ENCODE measurements at regions not wholly inside any gene's neighbourhood (a gene's known extent, or its start where the extent isn't known, plus 50 kb on each side); places are given as distances from the start of the nearest gene placed in this dataset.

- H3K9me3 ChIP-seq (ENCODE audit: control insufficient read depth, insufficient read depth, low read length), result no peaks in the 10 kb centered on the region
- H3K27ac ChIP-seq (ENCODE audit: low read depth, low read length), result no peak overlapping the region
- no peaks in the 10 kb centered on the region for H3K27me3 ChIP-seq (ENCODE audit: control insufficient read depth, insufficient read depth, low read length)
- H3K36me3 ChIP-seq (ENCODE audit: control insufficient read depth, insufficient read depth, low read length), result no peaks in the 10 kb centered on the region
- H3K9ac ChIP-seq (ENCODE audit: low read depth, low read length), result no peak overlapping the region
- peaks cover 13% of the 10 kb centered on the region for H3K4me1 ChIP-seq (ENCODE audit: control insufficient read depth, insufficient read depth, low read length)
- no peak overlapping the region for H3K4me3 ChIP-seq (ENCODE audit: low read depth, low read length)
These were observed 230.7 kb upstream of the PRKD1 start for GRCh38 chr14:30158299-30158698.

- peaks cover 13% of the 10 kb centered on the region for H3K4me1 ChIP-seq (ENCODE audit: control insufficient read depth, insufficient read depth, low read length)
- H3K36me3 ChIP-seq (ENCODE audit: control insufficient read depth, insufficient read depth, low read length), result no peaks in the 10 kb centered on the region
- H3K27ac ChIP-seq (ENCODE audit: low read depth, low read length), result no peak overlapping the region
- H3K9me3 ChIP-seq (ENCODE audit: control insufficient read depth, insufficient read depth, low read length), result no peaks in the 10 kb centered on the region
- no peaks in the 10 kb centered on the region for H3K27me3 ChIP-seq (ENCODE audit: control insufficient read depth, insufficient read depth, low read length)
- H3K9ac ChIP-seq (ENCODE audit: low read depth, low read length), result no peak overlapping the region
- no peak overlapping the region for H3K4me3 ChIP-seq (ENCODE audit: low read depth, low read length)
These were observed 231.7 kb upstream of the PRKD1 start for GRCh38 chr14:30159374-30159773.

GRCh38 chr14:30160608-30161007 is 233.0 kb upstream of the PRKD1 start:
- Histone ChIP-seq H3K27me3 (ENCODE audit: control insufficient read depth, insufficient read depth, low read length) (no peaks in the 10 kb centered on the region), H3K36me3 (ENCODE audit: control insufficient read depth, insufficient read depth, low read length) (no peaks in the 10 kb centered on the region), H3K9me3 (ENCODE audit: control insufficient read depth, insufficient read depth, low read length) (no peaks in the 10 kb centered on the region), H3K27ac (ENCODE audit: low read depth, low read length) (no peak overlapping the region), H3K4me1 (ENCODE audit: control insufficient read depth, insufficient read depth, low read length) (peaks cover 13% of the 10 kb centered on the region), H3K9ac (ENCODE audit: low read depth, low read length) (no peak overlapping the region), H3K4me3 (ENCODE audit: low read depth, low read length) (no peak overlapping the region)

GRCh38 chr14:30162066-30162465 is 234.4 kb upstream of the PRKD1 start:
- Histone ChIP-seq H3K4me1 (ENCODE audit: control insufficient read depth, insufficient read depth, low read length) (peaks cover 13% of the 10 kb centered on the region), H3K9ac (ENCODE audit: low read depth, low read length) (no peak overlapping the region), H3K36me3 (ENCODE audit: control insufficient read depth, insufficient read depth, low read length) (no peaks in the 10 kb centered on the region), H3K4me3 (ENCODE audit: low read depth, low read length) (no peak overlapping the region), H3K9me3 (ENCODE audit: control insufficient read depth, insufficient read depth, low read length) (no peaks in the 10 kb centered on the region), H3K27me3 (ENCODE audit: control insufficient read depth, insufficient read depth, low read length) (no peaks in the 10 kb centered on the region), H3K27ac (ENCODE audit: low read depth, low read length) (no peak overlapping the region)

- H3K4me1 ChIP-seq (ENCODE audit: control insufficient read depth, insufficient read depth, low read length), result no peaks in the 10 kb centered on the region
- H3K36me3 ChIP-seq (ENCODE audit: control insufficient read depth, insufficient read depth, low read length), result no peaks in the 10 kb centered on the region
- H3K27ac ChIP-seq (ENCODE audit: low read depth, low read length), result no peak overlapping the region
- H3K9me3 ChIP-seq (ENCODE audit: control insufficient read depth, insufficient read depth, low read length), result peaks cover 6% of the 10 kb centered on the region; the same call in 1 of the 2 replicates
- no peaks in the 10 kb centered on the region for H3K27me3 ChIP-seq (ENCODE audit: control insufficient read depth, insufficient read depth, low read length)
- no peak overlapping the region for H3K4me3 ChIP-seq (ENCODE audit: low read depth, low read length)
- H3K9ac ChIP-seq (ENCODE audit: low read depth, low read length), result no peak overlapping the region
These were observed 237.6 kb upstream of the PRKD1 start for GRCh38 chr14:30165255-30165654.

GRCh38 chr14:30177781-30178180 is 250.1 kb upstream of the PRKD1 start:
- Histone ChIP-seq H3K27ac (ENCODE audit: low read depth, low read length) (no peak overlapping the region), H3K9ac (ENCODE audit: low read depth, low read length) (no peak overlapping the region), H3K4me3 (ENCODE audit: low read depth, low read length) (no peak overlapping the region), H3K27me3 (ENCODE audit: control insufficient read depth, insufficient read depth, low read length) (no peaks in the 10 kb centered on the region), H3K36me3 (ENCODE audit: control insufficient read depth, insufficient read depth, low read length) (no peaks in the 10 kb centered on the region), H3K4me1 (ENCODE audit: control insufficient read depth, insufficient read depth, low read length) (no peaks in the 10 kb centered on the region), H3K9me3 (ENCODE audit: control insufficient read depth, insufficient read depth, low read length) (no peaks in the 10 kb centered on the region)

GRCh38 chr14:30179381-30180130 is 251.9 kb upstream of the PRKD1 start:
- H3K36me3 ChIP-seq (ENCODE audit: control insufficient read depth, insufficient read depth, low read length), result no peaks in the 10 kb centered on the region
- no peaks in the 10 kb centered on the region for H3K4me1 ChIP-seq (ENCODE audit: control insufficient read depth, insufficient read depth, low read length)
- H3K4me3 ChIP-seq (ENCODE audit: low read depth, low read length), result no peak overlapping the region
- H3K27ac ChIP-seq (ENCODE audit: low read depth, low read length), result no peak overlapping the region
- no peak overlapping the region for H3K9ac ChIP-seq (ENCODE audit: low read depth, low read length)
- H3K9me3 ChIP-seq (ENCODE audit: control insufficient read depth, insufficient read depth, low read length), result no peaks in the 10 kb centered on the region
- no peaks in the 10 kb centered on the region for H3K27me3 ChIP-seq (ENCODE audit: control insufficient read depth, insufficient read depth, low read length)

GRCh38 chr14:30180219-30180618 is 252.6 kb upstream of the PRKD1 start:
- no peak overlapping the region for H3K9ac ChIP-seq (ENCODE audit: low read depth, low read length)
- H3K4me1 ChIP-seq (ENCODE audit: control insufficient read depth, insufficient read depth, low read length), result no peaks in the 10 kb centered on the region
- H3K9me3 ChIP-seq (ENCODE audit: control insufficient read depth, insufficient read depth, low read length), result no peaks in the 10 kb centered on the region
- H3K27ac ChIP-seq (ENCODE audit: low read depth, low read length), result no peak overlapping the region
- no peak overlapping the region for H3K4me3 ChIP-seq (ENCODE audit: low read depth, low read length)
- H3K27me3 ChIP-seq (ENCODE audit: control insufficient read depth, insufficient read depth, low read length), result no peaks in the 10 kb centered on the region
- H3K36me3 ChIP-seq (ENCODE audit: control insufficient read depth, insufficient read depth, low read length), result no peaks in the 10 kb centered on the region

- Histone ChIP-seq H3K36me3 (ENCODE audit: control insufficient read depth, insufficient read depth, low read length) (no peaks in the 10 kb centered on the region), H3K27me3 (ENCODE audit: control insufficient read depth, insufficient read depth, low read length) (no peaks in the 10 kb centered on the region), H3K9ac (ENCODE audit: low read depth, low read length) (no peak overlapping the region), H3K9me3 (ENCODE audit: control insufficient read depth, insufficient read depth, low read length) (no peaks in the 10 kb centered on the region), H3K4me1 (ENCODE audit: control insufficient read depth, insufficient read depth, low read length) (0 out of 2 replicates have a peak, but pooled peaks cover 7% of the 10 kb centered on the region), H3K27ac (ENCODE audit: low read depth, low read length) (no peak overlapping the region), H3K4me3 (ENCODE audit: low read depth, low read length) (no peak overlapping the region)
These were observed 258.2 kb upstream of the PRKD1 start for GRCh38 chr14:30185832-30186231.

GRCh38 chr14:30191639-30192279 is 264.1 kb upstream of the PRKD1 start:
- peaks cover 15% of the 10 kb centered on the region for H3K4me1 ChIP-seq (ENCODE audit: control insufficient read depth, insufficient read depth, low read length)
- no peaks in the 10 kb centered on the region for H3K27me3 ChIP-seq (ENCODE audit: control insufficient read depth, insufficient read depth, low read length)
- no peaks in the 10 kb centered on the region for H3K9me3 ChIP-seq (ENCODE audit: control insufficient read depth, insufficient read depth, low read length)
- H3K36me3 ChIP-seq (ENCODE audit: control insufficient read depth, insufficient read depth, low read length), result no peaks in the 10 kb centered on the region
- no peak overlapping the region for H3K27ac ChIP-seq (ENCODE audit: low read depth, low read length)
- no peak overlapping the region for H3K4me3 ChIP-seq (ENCODE audit: low read depth, low read length)
- no peak overlapping the region for H3K9ac ChIP-seq (ENCODE audit: low read depth, low read length)

- no peaks in the 10 kb centered on the region for H3K9me3 ChIP-seq (ENCODE audit: control insufficient read depth, insufficient read depth, low read length)
- H3K4me3 ChIP-seq (ENCODE audit: low read depth, low read length), result no peak overlapping the region
- no peak overlapping the region for H3K9ac ChIP-seq (ENCODE audit: low read depth, low read length)
- no peak overlapping the region for H3K27ac ChIP-seq (ENCODE audit: low read depth, low read length)
- H3K27me3 ChIP-seq (ENCODE audit: control insufficient read depth, insufficient read depth, low read length), result no peaks in the 10 kb centered on the region
- peaks cover 15% of the 10 kb centered on the region for H3K4me1 ChIP-seq (ENCODE audit: control insufficient read depth, insufficient read depth, low read length)
- H3K36me3 ChIP-seq (ENCODE audit: control insufficient read depth, insufficient read depth, low read length), result no peaks in the 10 kb centered on the region
These were observed 265.5 kb upstream of the PRKD1 start for GRCh38 chr14:30193101-30193500.
